Uterus (tissue), 3 donors: ENCODE measurements at regions not wholly inside any gene's neighbourhood (a gene's known extent, or its start where the extent isn't known, plus 50 kb on each side); places are given as distances from the start of the nearest gene placed in this dataset.

Source experiments
- DNase-seq, 2 donors: peaks; one replicate each; pipeline ENCODE4 v3.0.0-alpha.2; 2019 to 2020
- H3K27ac ChIP-seq, 2 donors: fragments of 200-600 bp; sonication (generic); 1 replicate in 1 of 2; 2 replicates in 1 of 2; pipeline ENCODE4 v1.5.1; 2016 to 2018
- H3K27me3 ChIP-seq, 2 donors: fragments of 200-600 bp; sonication (generic); one replicate each; pipeline ENCODE4 v1.5.1; 2018 to 2019; ENCODE audit warnings: control low read depth in 1 of 2
- H3K36me3 ChIP-seq, 2 donors: fragments of 200-600 bp; sonication (generic); one replicate each; pipeline ENCODE4 v1.5.1; 2019; ENCODE audit warnings: control low read depth in 1 of 2
- H3K4me1 ChIP-seq, 2 donors: fragments of 200-600 bp; sonication (generic); one replicate each; pipeline ENCODE4 v1.5.1; 2018 to 2019; ENCODE audit warnings: control low read depth in 1 of 2
- H3K4me3 ChIP-seq, 2 donors: fragments of 200-600 bp; sonication (generic); 1 replicate in 1 of 2; 2 replicates in 1 of 2; pipeline ENCODE4 v1.5.1; 2018 to 2019; ENCODE audit warnings: mild to moderate bottlenecking in 1 of 2
- H3K9me3 ChIP-seq, 2 donors: fragments of 200-600 bp; sonication (generic); one replicate each; pipeline ENCODE4 v1.5.1; 2019; ENCODE audit warnings: control low read depth in 1 of 2
- CTCF ChIP-seq, 4 experiments: fragments of 200-600 bp in 2 of 4; fragments of 450-650 bp in 2 of 4; sonication (generic) in 2 of 4; IDR thresholded peaks; one replicate each; pipeline ENCODE4 v1.5.1; 2016 to 2019; ENCODE audit warnings: antibody characterized with exemption in 4 of 4, mild to moderate bottlenecking in 2 of 4, moderate library complexity in 1 of 4
- POLR2A ChIP-seq, 2 donors: fragments of 450-650 bp; IDR thresholded peaks; one replicate each; pipeline ENCODE4 v1.6.1; 2016; ENCODE audit warnings: antibody characterized with exemption in 2 of 2, mild to moderate bottlenecking in 1 of 2, moderate library complexity in 1 of 2
- intact Hi-C: fragments of 100-400 bp; cut with DNase I; formaldehyde crosslinking; loops from one replicate; pipeline ENCODE4 v1.15.1; 2023; ENCODE audit warnings: low total_unique reads
- donor health status: DM: yes; HTN: yes; CAD: no.

GRCh38 chr6:5869261-5869660 lies 137.5 kb downstream of the NRN1 start:
- Histone ChIP-seq H3K27ac (no peak overlapping the region), H3K9me3 (no peaks in the 10 kb centered on the region), H3K4me3 (no peak overlapping the region), H3K4me1 (no peaks in the 10 kb centered on the region), H3K36me3 (no peaks in the 10 kb centered on the region), H3K27me3 (no peaks in the 10 kb centered on the region)
- intact Hi-C loops = no loop called here
- no peak for TF ChIP-seq CTCF (IDR thresholded peaks at IDR 0.05)
- TF ChIP-seq POLR2A (IDR thresholded peaks at IDR 0.05) = no peak
- no peak for DNase-seq

- H3K27me3 ChIP-seq = no peaks in the 10 kb centered on the region
- no peak overlapping the region for H3K4me3 ChIP-seq
- DNase-seq = no peak
- intact Hi-C loops = no loop called here
- no peak for TF ChIP-seq POLR2A (IDR thresholded peaks at IDR 0.05)
- TF ChIP-seq CTCF (IDR thresholded peaks at IDR 0.05) = no peak
- H3K4me1 ChIP-seq = no peaks in the 10 kb centered on the region
- no peak overlapping the region for H3K27ac ChIP-seq
- no peaks in the 10 kb centered on the region for H3K36me3 ChIP-seq
- no peaks in the 10 kb centered on the region for H3K9me3 ChIP-seq
These were observed 140.1 kb downstream of the NRN1 start for GRCh38 chr6:5866547-5867051.

- Histone ChIP-seq H3K27ac (no peak overlapping the region), H3K4me3 (no peak overlapping the region)
- intact Hi-C loops = no loop called here
These were observed 141.2 kb downstream of the NRN1 start for GRCh38 chr6:5865506-5866031.

GRCh38 chr6:5860849-5861248 lies 145.9 kb downstream of the NRN1 start:
- no peak overlapping the region for H3K27ac ChIP-seq
- no peaks in the 10 kb centered on the region for H3K4me1 ChIP-seq
- intact Hi-C loops = no loop called here
- TF ChIP-seq CTCF (IDR thresholded peaks at IDR 0.05) (no peak), POLR2A (IDR thresholded peaks at IDR 0.05) (no peak)
- H3K9me3 ChIP-seq = no peaks in the 10 kb centered on the region
- DNase-seq = no peak
- no peaks in the 10 kb centered on the region for H3K27me3 ChIP-seq
- no peaks in the 10 kb centered on the region for H3K36me3 ChIP-seq
- no peak overlapping the region for H3K4me3 ChIP-seq

More at GRCh38 chr6:5865506-5866031, 141.2 kb downstream of the NRN1 start:
- no peaks in the 10 kb centered on the region for H3K36me3 ChIP-seq
- no peaks in the 10 kb centered on the region for H3K9me3 ChIP-seq
- TF ChIP-seq CTCF (IDR thresholded peaks at IDR 0.05) = no peak
- no peak for TF ChIP-seq POLR2A (IDR thresholded peaks at IDR 0.05)
- H3K4me1 ChIP-seq = no peaks in the 10 kb centered on the region
- no peak for DNase-seq
- H3K27me3 ChIP-seq = no peaks in the 10 kb centered on the region

GRCh38 chr6:5855787-5856470 lies 150.8 kb downstream of the NRN1 start:
- Histone ChIP-seq H3K4me3 (no peak overlapping the region), H3K4me1 (no peaks in the 10 kb centered on the region), H3K36me3 (no peaks in the 10 kb centered on the region), H3K27ac (no peak overlapping the region), H3K27me3 (no peaks in the 10 kb centered on the region), H3K9me3 (no peaks in the 10 kb centered on the region)
- intact Hi-C loops = no loop called here
- no peak for TF ChIP-seq CTCF (IDR thresholded peaks at IDR 0.05)
- TF ChIP-seq POLR2A (IDR thresholded peaks at IDR 0.05) = no peak
- DNase-seq = no peak
